GM21515 (cell line): ENCODE measurements at regions not wholly inside any gene's neighbourhood (a gene's known extent, or its start where the extent isn't known, plus 50 kb on each side); places are given as distances from the start of the nearest gene placed in this dataset.

Experiments used
- ATAC-seq: cut with Tn5 transposase; IDR thresholded peaks from one replicate; pipeline ENCODE4 v1.9.1; 2021; ENCODE audit not compliant: unreplicated experiment

DNA sequence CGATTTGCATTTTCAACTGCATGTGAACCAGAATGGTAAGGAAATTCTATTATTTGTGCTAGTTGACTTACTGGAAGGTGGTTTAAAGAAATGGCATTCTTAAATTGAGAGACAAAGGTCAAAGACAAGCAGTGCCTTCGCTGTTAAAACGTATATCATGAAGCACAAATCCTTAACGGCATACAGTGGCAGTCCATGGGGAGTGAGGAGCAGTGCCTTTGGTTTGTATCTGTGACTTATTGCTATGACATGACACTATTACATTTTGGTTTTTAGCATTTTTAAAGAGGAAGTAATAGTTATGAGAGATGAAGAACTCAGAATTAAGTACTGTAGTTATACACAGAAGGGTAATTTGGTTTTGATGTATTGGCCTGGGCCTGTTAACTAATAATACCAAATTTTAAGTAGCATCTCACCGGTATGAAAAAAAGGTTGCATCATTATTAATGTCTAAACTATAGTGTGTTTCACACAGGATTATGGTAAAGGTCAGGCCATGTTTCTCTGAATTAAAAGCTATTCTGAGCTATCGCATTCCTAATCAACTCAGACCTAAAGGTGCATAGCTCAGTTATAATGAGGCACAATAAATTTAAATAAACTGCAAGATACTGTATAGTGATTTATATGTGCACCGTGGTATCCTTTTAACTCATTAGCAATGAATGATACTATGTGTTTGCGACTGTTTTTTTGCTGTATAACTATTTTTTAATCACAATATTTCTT is 339.8 kb upstream of the ARRDC3 start:
- no peak for ATAC-seq

DNA sequence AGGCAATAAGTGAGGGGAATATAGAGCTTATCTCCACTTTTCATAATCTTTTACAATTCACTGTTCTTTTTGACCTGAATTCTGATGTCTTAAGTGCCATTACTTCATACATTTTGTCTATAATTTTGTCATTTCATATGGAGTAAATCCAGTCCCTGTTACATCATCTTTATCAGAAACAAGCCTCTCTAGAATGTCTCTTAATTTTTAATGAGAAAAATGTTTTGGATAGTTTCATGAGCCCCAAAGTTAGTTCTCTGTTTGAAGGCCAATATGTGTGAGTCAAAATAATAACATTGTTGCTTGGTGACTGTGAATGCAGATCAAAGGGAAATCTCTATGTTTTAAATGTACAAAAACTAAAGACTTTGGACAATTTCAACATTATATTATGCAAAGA is 329.6 kb upstream of the ARRDC3 start:
- ATAC-seq = no peak

GRCh38 chr5:91707521-91707841 is 324.4 kb upstream of the ARRDC3 start:
- no peak for ATAC-seq

DNA sequence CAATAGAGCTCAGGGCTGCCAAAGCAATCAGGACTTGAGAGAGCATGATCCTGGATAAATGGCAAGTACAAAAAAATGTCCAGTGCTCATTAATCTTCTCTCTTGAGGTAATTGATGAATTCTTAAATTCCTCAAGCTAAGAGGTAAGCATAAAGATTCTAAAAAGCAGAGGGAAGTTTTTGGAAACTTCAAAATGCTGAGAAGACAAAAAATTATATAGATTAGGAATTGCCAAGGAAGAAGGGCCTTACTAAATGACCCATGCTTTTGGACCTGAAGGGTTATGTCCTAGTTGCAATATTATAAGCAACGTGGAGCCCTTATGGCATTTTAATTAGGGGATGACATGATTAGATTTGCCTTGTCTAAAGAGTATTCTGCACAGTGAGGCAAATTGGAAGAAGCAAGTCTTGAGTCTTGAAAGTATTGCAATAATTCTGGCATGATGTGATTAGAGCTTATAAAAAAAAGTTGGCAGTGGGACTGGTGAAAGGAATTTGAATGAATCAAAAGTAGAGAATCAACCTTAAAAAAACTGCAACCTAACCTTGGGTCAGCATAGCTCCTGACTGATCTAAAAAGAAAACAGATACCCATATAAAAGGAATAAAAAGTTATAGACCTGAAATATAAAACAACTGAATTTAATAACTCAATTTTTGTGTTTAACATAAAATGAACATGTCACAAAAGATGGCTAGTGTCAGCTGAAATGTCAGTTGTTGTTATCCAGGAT is 323.8 kb upstream of the ARRDC3 start:
- ATAC-seq = no peak

DNA sequence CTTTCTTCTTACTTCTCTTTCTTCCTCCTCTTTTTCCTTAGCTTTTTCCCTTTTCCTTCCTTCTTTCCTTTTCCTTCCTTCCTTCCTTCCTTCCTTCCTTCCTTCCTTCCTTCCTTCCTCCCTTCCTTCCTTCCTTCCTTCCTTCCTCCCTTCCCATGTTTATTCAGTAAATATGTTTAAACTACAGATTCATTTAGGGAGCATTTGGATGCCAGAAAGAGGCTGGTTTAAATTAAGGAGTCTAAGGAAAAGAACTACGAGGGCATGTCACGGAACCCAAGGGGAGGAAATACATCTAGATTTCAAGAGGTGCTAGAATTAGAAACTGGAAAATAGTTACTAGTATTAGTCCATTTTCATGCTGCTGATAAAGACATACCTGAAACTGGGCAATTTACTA is 320.0 kb upstream of the ARRDC3 start:
- no peak for ATAC-seq

GRCh38 chr5:91699429-91699828 is 316.3 kb upstream of the ARRDC3 start:
- no peak for ATAC-seq

- no peak for ATAC-seq
Measured at GRCh38 chr5:91691592-91691991, 308.5 kb upstream of the ARRDC3 start.

- ATAC-seq = no peak
Measured at GRCh38 chr5:91690921-91691320, 307.8 kb upstream of the ARRDC3 start.

GRCh38 chr5:91687430-91687829 is 304.3 kb upstream of the ARRDC3 start:
- ATAC-seq = no peak

- ATAC-seq = no peak
Measured at GRCh38 chr5:91684625-91685024, 301.5 kb upstream of the ARRDC3 start.

DNA sequence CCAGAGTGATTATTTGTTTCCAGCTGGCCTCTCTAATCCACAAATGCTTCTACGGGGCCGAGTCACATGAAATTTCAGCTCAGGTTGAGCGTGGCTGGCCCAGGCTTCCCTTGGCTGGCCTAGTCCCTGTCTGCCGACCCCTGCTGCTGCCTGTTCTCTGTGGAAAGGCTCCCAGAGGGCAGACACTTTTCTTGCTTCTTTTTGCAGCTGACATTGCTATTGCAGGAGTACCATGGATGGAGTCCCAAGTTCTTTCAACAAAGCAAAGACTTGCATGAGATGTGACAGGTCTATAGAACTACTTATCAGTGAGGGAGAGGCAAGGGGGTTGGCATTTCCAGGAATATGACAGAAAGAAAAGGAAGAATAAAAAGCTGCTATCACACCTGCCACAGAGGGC is 287.4 kb upstream of the ARRDC3 start:
- ATAC-seq = no peak

DNA sequence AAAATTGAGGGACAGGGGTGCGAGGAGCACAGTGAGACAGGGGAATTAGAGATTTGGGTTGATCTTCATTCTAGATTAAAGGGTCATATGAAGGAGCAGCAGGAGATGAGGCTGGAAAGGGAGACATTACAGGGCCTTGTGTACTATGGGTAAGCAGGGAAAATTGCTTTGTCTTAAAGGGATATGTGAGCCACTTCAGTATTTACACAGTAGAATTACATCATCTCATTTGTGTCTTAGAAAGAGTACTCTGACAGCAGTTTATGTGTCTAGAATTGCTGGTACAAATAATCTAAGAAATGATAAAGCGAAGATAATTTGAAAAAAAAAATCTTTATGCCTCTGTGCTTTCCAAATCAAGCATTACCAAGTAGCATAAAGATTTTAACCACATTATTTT is 287.0 kb upstream of the ARRDC3 start:
- no peak for ATAC-seq

GRCh38 chr5:91668261-91668660 is 285.1 kb upstream of the ARRDC3 start:
- no peak for ATAC-seq

DNA sequence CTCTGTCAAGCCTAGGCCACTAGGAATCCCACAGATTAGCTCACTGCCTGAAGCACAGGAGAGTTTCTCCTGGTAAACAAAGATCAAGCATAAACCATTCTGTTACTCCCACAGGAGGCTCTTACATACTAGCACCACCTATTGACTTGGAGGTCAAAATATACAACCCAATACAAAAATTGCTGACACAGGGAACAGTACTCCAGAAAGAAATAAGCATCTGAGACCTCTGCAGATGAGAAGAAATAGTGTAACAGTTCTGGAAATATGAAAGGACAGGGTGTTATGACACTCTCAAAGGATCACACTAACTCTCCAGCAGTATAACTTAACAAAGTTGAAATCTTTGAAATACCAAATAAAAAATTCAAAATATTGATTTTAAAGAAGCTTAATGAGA is 269.6 kb upstream of the ARRDC3 start:
- no peak for ATAC-seq

DNA sequence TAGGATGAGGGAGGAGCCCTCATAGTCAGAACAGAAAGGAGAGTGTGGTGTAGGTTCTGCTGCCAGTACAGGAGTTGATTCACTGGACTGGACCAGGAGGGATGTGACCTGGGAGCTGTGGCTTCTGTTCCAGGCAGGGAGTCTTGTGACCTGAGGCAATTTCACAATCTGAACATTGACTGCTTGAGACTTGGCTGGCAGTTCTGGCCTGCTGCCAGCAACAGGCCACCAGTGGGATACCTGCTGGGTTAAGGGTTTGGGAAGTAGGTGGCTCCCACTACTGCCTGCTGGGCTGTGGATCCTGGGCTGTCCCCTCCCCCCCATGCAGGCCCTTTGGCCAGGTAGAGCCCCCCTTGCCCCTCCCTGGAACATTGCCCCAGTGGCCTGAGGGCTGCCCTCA is 268.6 kb upstream of the ARRDC3 start:
- no peak for ATAC-seq

- ATAC-seq = no peak
Measured at GRCh38 chr5:91645347-91645746, 262.2 kb upstream of the ARRDC3 start.

DNA sequence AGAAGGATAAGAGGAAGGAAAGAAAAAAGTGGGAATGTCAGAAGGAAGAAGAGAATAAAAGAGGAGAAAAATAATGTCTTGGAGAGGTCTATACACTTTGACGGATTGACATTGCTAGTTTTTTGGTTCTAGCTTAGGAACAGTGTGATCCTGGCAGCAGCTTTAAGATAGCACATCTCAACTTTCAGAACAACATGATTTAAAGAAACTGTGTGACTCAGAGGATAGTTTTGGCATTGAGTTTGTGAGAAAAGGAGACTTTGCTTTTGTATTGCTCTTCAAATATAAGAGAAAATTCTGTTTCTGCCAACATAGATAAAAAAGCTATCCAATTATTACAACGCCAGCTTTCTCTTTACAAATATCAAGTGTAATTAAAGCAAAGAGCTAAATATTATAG is 260.7 kb upstream of the ARRDC3 start:
- no peak for ATAC-seq

DNA sequence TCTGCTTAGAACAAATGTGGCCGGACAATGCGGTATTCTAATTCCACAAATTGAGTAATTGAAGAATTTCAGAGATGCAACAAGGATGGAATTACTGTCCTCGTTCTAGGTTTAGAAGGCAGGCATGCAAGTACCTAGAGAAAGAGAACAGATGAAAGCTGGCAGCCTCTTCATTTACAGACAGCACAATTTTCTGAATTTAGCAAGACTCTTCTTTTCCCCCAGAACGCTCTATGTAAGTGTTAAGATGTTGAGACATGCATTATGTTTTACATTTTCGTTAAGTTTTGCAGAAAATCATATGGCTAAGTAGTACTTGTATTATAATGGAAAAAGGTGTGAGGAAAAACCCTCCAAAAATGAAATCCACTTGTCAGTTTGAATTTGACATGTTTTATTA is 259.5 kb upstream of the ARRDC3 start:
- no peak for ATAC-seq

DNA sequence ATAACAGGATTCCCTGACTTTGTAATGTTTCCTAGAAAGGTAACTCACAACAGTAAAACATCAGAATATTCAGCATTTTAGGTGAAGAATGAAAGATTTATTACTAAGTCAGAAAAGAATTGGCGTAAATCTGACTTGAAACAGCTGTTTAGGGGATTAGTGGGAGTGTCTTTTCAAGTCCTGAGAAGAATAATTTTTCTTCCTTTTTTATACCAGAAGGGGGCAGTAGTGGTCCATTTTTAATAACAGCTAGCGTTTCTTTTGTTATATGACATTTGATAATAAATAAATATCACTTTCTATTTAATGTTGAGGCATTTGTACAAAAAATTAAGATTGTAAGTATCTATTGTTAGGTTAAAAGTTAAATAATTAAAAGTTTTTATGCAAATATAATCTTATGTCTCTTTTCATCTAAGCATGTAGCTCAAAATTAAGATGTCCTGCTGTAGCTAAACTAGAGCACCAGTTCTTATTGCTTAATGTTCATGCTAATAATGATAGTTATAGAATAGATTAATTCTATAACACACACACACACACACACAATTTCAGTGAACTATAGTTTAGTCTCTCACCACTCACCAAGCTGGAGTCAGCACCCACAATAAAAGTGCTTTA is 258.7 kb upstream of the ARRDC3 start:
- no peak for ATAC-seq

GRCh38 chr5:91639744-91640143 is 256.6 kb upstream of the ARRDC3 start:
- no peak for ATAC-seq

DNA sequence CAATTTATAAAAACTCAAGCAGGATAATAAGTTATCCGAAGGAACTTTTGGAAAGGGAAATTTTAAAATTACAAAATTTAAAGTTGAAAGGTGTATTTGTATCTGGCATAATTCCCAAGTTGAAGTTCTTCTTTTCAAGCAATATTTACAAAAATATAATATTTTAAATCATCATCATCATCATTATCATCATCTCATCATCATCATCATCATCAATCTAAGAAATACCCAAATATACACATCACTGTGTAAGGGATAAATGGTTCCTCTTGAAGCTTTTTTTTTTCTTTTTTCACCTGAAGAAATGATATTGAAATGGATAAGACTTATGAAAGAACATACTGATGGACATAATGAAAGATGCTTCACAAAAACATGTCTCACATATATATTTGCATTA is 254.9 kb upstream of the ARRDC3 start:
- no peak for ATAC-seq

DNA sequence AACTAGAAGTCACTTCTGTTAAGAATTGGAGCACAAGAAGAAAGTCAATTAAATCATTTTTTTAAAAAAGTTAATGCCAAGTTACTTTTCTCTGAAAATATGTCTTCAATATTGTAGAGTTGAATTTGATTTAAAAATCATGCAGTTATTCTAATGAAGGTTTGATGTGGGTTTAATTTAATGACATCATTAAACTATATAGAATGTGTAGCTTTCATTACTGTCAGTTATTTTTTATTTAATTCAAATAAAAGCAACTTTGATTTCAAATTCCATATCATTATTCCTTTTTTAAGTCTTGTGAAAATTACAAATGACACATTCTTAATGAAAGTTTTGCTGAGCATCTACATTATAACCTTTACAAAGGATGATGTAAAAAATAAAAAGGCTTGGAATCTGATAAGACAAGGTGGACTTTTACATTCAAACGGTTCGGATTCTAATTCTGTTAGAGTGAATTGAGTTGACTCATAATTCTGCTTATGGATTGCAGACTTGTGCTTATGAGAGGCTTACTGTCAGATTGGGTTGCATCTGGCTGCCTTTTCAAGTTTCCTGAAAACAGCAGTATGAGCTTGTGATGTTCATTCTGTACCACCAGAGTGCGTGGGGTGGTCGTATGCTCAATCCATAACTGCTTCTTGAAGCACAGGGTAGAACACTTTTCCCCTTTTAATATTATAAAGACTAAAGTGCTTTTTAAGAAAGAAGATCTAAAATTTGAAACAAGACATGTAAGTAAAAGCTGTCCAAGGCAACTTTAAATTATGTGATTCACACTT is 253.0 kb upstream of the ARRDC3 start:
- no peak for ATAC-seq
